ENCODE measurements at regions not wholly inside any gene's neighbourhood (a gene's known extent, or its start where the extent isn't known, plus 50 kb on each side); places are given as distances from the start of the nearest gene placed in this dataset.

DNA sequence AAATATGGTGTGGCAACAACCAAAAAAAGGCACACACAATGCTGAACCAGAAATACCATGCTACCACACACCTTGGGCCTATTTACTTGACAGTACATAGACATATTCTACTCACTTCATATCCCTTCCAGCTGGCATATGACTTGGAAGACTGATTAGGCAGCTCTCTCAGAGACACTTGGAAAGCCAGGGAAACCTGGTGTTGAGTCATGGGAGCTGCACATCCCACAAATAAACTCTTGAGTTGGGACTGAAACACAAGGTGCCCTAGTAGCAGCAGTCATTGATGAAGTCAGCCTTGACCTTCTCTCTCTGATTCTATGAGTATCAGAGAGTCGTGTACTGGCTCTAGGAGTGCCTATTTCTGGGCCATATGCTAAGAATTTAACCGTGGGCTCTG, 776.6 kb upstream of the LCORL start:
- no peaks in the 10 kb centered on the region for H3K9me1 ChIP-seq (replicated peaks; ENCODE audit: control insufficient read depth, extremely low read depth, insufficient read depth, low read length)
- dilution Hi-C loops (cut with MboI; ENCODE audit: extremely low pct_ligation_motif_present, low sequenced_read_pairs): no loop called here
- no peaks in the 10 kb centered on the region for H3K4me1 ChIP-seq (ENCODE audit: control insufficient read depth, extremely low read depth, insufficient read depth, low read length)
- no peaks in the 10 kb centered on the region for H4K20me1 ChIP-seq (replicated peaks; ENCODE audit: control insufficient read depth, extremely low read depth, insufficient read depth, low read length)
- no peak overlapping the region for H2AFZ ChIP-seq (ENCODE audit: low read depth, low read length)
- no peaks in the 10 kb centered on the region for H3K79me2 ChIP-seq (ENCODE audit: control insufficient read depth, insufficient read depth, low read length)
- H3K4me2 ChIP-seq (ENCODE audit: insufficient read depth, low read length): no peak overlapping the region
- no peak for FAIRE-seq
- intact Hi-C loops (cut with micrococcal nuclease): no loop called here
- no peaks in the 10 kb centered on the region for H3K9me3 ChIP-seq (replicated peaks; ENCODE audit: control insufficient read depth, insufficient read depth, low read length)
- BruUV-seq (replicated peaks): no TSS peak
- H3K9ac ChIP-seq (replicated peaks; ENCODE audit: extremely low read depth, insufficient read depth, low read length): no peak overlapping the region
- no peak for DNase-seq (ENCODE audit: low read depth, low spot score)
- no peak overlapping the region for H3K4me3 ChIP-seq (replicated peaks in 1 of 3; ENCODE audit: insufficient read depth in 1 of 3, low read depth in 1 of 3, low read length in 3 of 3)
- H3K27ac ChIP-seq (ENCODE audit: insufficient read depth, low read depth, low read length): no peak overlapping the region
- ChIA-PET CTCF (no interaction called here), POLR2A (no interaction called here)
- TF ChIP-seq POLR2A (IDR thresholded peaks at IDR 0.05; ENCODE audit: low read depth, low read length): no peak
- no peak for TF ChIP-seq POLR2AphosphoS5 (IDR thresholded peaks at IDR 0.05; ENCODE audit: insufficient read depth, low read depth, low read length)
- no peak for TF ChIP-seq GATA2 (IDR thresholded peaks at IDR 0.05; ENCODE audit: insufficient read depth, insufficient read length, low read depth, low read length)
- TF ChIP-seq EZH2 (IDR thresholded peaks at IDR 0.05; ENCODE audit: borderline replicate concordance, low read depth, low read length, severe bottlenecking): no peak
- H3K27me3 ChIP-seq (ENCODE audit: control insufficient read depth in 2 of 2, insufficient read depth in 2 of 2, low read length in 2 of 2): no peaks in the 10 kb centered on the region
- no peaks in the 10 kb centered on the region for H3K36me3 ChIP-seq (ENCODE audit: control insufficient read depth in 2 of 2, extremely low read depth in 1 of 2, insufficient read depth in 2 of 2, low read length in 2 of 2)

DNA sequence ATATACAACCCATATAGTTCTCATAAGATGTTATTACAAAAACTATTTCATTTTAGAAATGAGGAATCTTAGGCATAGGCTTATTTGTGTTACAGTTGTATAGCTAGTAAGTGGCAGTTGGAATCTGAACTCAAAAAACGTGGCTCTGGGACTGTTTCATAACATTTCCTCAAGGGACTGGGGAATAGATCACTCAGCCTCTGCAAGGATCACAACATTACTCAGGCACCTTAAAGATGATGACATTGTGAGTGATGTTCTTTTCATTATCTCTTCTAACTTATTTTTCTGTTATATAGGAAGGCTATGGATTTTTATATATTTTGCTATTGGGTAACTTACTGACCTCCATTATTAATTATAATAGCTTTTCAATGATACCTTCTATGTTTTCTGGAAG, 774.2 kb upstream of the LCORL start:
- no peaks in the 10 kb centered on the region for H3K9me3 ChIP-seq (replicated peaks; ENCODE audit: control insufficient read depth, insufficient read depth, low read length)
- H3K4me2 ChIP-seq (ENCODE audit: insufficient read depth, low read length): no peak overlapping the region
- H3K4me3 ChIP-seq (replicated peaks in 1 of 3; ENCODE audit: insufficient read depth in 1 of 3, low read depth in 1 of 3, low read length in 3 of 3): no peak overlapping the region
- ChIA-PET POLR2A (no interaction called here), CTCF (no interaction called here)
- BruUV-seq (replicated peaks): no TSS peak
- intact Hi-C loops (cut with micrococcal nuclease) (no loop called here), dilution Hi-C loops (cut with MboI; ENCODE audit: extremely low pct_ligation_motif_present, low sequenced_read_pairs) (no loop called here)
- H3K27ac ChIP-seq (ENCODE audit: insufficient read depth, low read depth, low read length): no peak overlapping the region
- no peaks in the 10 kb centered on the region for H3K36me3 ChIP-seq (ENCODE audit: control insufficient read depth in 2 of 2, extremely low read depth in 1 of 2, insufficient read depth in 2 of 2, low read length in 2 of 2)
- FAIRE-seq: no peak
- no peaks in the 10 kb centered on the region for H3K9me1 ChIP-seq (replicated peaks; ENCODE audit: control insufficient read depth, extremely low read depth, insufficient read depth, low read length)
- no peaks in the 10 kb centered on the region for H3K79me2 ChIP-seq (ENCODE audit: control insufficient read depth, insufficient read depth, low read length)
- no peaks in the 10 kb centered on the region for H3K4me1 ChIP-seq (ENCODE audit: control insufficient read depth, extremely low read depth, insufficient read depth, low read length)
- TF ChIP-seq GATA2 (IDR thresholded peaks at IDR 0.05; ENCODE audit: insufficient read depth, insufficient read length, low read depth, low read length): no peak
- TF ChIP-seq, protein P1, sequence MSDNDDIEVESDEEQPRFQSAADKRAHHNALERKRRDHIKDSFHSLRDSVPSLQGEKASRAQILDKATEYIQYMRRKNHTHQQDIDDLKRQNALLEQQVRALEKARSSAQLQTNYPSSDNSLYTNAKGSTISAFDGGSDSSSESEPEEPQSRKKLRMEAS (IDR thresholded peaks at IDR 0.05; ENCODE audit: insufficient read depth, insufficient read length): no peak
- TF ChIP-seq EZH2 (IDR thresholded peaks at IDR 0.05; ENCODE audit: borderline replicate concordance, low read depth, low read length, severe bottlenecking): no peak
- TF ChIP-seq POLR2AphosphoS5 (IDR thresholded peaks at IDR 0.05; ENCODE audit: insufficient read depth, low read depth, low read length): no peak
- TF ChIP-seq MYC (IDR thresholded peaks at IDR 0.05; ENCODE audit: low read depth, low read length): no peak
- TF ChIP-seq POLR2A (IDR thresholded peaks at IDR 0.05; ENCODE audit: low read depth, low read length): no peak
- TF ChIP-seq, protein P2, sequence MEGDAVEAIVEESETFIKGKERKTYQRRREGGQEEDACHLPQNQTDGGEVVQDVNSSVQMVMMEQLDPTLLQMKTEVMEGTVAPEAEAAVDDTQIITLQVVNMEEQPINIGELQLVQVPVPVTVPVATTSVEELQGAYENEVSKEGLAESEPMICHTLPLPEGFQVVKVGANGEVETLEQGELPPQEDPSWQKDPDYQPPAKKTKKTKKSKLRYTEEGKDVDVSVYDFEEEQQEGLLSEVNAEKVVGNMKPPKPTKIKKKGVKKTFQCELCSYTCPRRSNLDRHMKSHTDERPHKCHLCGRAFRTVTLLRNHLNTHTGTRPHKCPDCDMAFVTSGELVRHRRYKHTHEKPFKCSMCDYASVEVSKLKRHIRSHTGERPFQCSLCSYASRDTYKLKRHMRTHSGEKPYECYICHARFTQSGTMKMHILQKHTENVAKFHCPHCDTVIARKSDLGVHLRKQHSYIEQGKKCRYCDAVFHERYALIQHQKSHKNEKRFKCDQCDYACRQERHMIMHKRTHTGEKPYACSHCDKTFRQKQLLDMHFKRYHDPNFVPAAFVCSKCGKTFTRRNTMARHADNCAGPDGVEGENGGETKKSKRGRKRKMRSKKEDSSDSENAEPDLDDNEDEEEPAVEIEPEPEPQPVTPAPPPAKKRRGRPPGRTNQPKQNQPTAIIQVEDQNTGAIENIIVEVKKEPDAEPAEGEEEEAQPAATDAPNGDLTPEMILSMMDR (IDR thresholded peaks at IDR 0.05; ENCODE audit: extremely low read depth in 1 of 2, insufficient read depth in 1 of 2, low read depth in 1 of 2, low read length in 2 of 2): no peak
- TF ChIP-seq FOS (IDR thresholded peaks at IDR 0.05; ENCODE audit: borderline replicate concordance, insufficient read depth, low read length): no peak
- no peak for TF ChIP-seq JUN (IDR thresholded peaks at IDR 0.05; ENCODE audit: borderline replicate concordance, insufficient read depth, insufficient read length, low read depth)
- no peaks in the 10 kb centered on the region for H4K20me1 ChIP-seq (replicated peaks; ENCODE audit: control insufficient read depth, extremely low read depth, insufficient read depth, low read length)
- H3K27me3 ChIP-seq (ENCODE audit: control insufficient read depth in 2 of 2, insufficient read depth in 2 of 2, low read length in 2 of 2): no peaks in the 10 kb centered on the region
- DNase-seq (ENCODE audit: low read depth, low spot score): no peak
- H2AFZ ChIP-seq (ENCODE audit: low read depth, low read length): no peak overlapping the region
- H3K9ac ChIP-seq (replicated peaks; ENCODE audit: extremely low read depth, insufficient read depth, low read length): no peak overlapping the region

Data from endothelial cell of umbilical vein (primary cell).